ENCODE measurements at regions not wholly inside any gene's neighbourhood (a gene's known extent, or its start where the extent isn't known, plus 50 kb on each side); places are given as distances from the start of the nearest gene placed in this dataset.

- 84% methylated on average over 4 of the region's 4 CpGs for WGBS
- no peak for TF ChIP-seq MAX (IDR thresholded peaks at IDR 0.05)
- TF ChIP-seq RAD21 (IDR thresholded peaks at IDR 0.05) = no peak
- TF ChIP-seq JUND (IDR thresholded peaks at IDR 0.05) = no peak
- TF ChIP-seq REST (IDR thresholded peaks at IDR 0.05) = peak; percentile 55
- H3K4me1 ChIP-seq (ENCODE audit: control insufficient read depth in 4 of 4, insufficient read depth in 4 of 4, low read length in 3 of 4) = peaks cover 0 to 6% (median 3%) of the 10 kb centered on the region in 4 donors
- H3K36me3 ChIP-seq (ENCODE audit: control insufficient read depth in 4 of 4, insufficient read depth in 3 of 4, low read depth in 1 of 4, low read length in 3 of 4) = no peaks in the 10 kb centered on the region
- H3K9me3 ChIP-seq (ENCODE audit: control insufficient read depth in 4 of 4, low read length in 3 of 4) = no peaks in the 10 kb centered on the region
- no peak overlapping the region for H3K27ac ChIP-seq (ENCODE audit: low read depth in 1 of 2, low read length in 2 of 2)
- no peak overlapping the region for H3K9ac ChIP-seq (ENCODE audit: low read depth in 1 of 2, low read length in 2 of 2)
- H3K27me3 ChIP-seq (ENCODE audit: control insufficient read depth in 4 of 4, insufficient read depth in 4 of 4, low read length in 3 of 4) = no peaks in the 10 kb centered on the region
- no peak for DNase-seq (ENCODE audit: low spot score)
- no peak overlapping the region for H3K4me3 ChIP-seq (ENCODE audit: low read depth in 1 of 3, low read length in 3 of 3)
These were observed 79.6 kb downstream of the PSMG1 start for GRCh38 chr21:39103689-39104088.

GRCh38 chr21:39099859-39100258, 83.4 kb downstream of the PSMG1 start:
- 97% methylated on average over 4 of the region's 4 CpGs for WGBS
- H3K36me3 ChIP-seq (ENCODE audit: control insufficient read depth in 4 of 4, insufficient read depth in 3 of 4, low read depth in 1 of 4, low read length in 3 of 4) = no peaks in the 10 kb centered on the region
- H3K27me3 ChIP-seq (ENCODE audit: control insufficient read depth in 4 of 4, insufficient read depth in 4 of 4, low read length in 3 of 4) = no peaks in the 10 kb centered on the region
- TF ChIP-seq CTCF (IDR thresholded peaks at IDR 0.05; ENCODE audit: low read depth, low read length, missing input control) (no peak), MAX (IDR thresholded peaks at IDR 0.05) (no peak), RAD21 (IDR thresholded peaks at IDR 0.05) (no peak), EGR1 (IDR thresholded peaks at IDR 0.05; ENCODE audit: low read depth in 2 of 2) (no peak), SP1 (IDR thresholded peaks at IDR 0.05) (no peak), ZBTB33 (IDR thresholded peaks at IDR 0.05) (no peak), TAF1 (conservative IDR thresholded peaks at IDR 0.05) (no peak), GABPA (IDR thresholded peaks at IDR 0.05 in 1 of 2, conservative IDR thresholded peaks at IDR 0.05 in 1 of 2) (no peak), FOXA1 (IDR thresholded peaks at IDR 0.05) (no peak), REST (IDR thresholded peaks at IDR 0.05) (no peak), YY1 (IDR thresholded peaks at IDR 0.05) (no peak), NR2F2 (IDR thresholded peaks at IDR 0.05) (no peak), HNF4G (IDR thresholded peaks at IDR 0.05) (no peak), FOXA2 (IDR thresholded peaks at IDR 0.05) (no peak), ATF3 (IDR thresholded peaks at IDR 0.05) (no peak), JUND (IDR thresholded peaks at IDR 0.05) (no peak), HNF4A (conservative IDR thresholded peaks at IDR 0.05) (no peak), RXRA (IDR thresholded peaks at IDR 0.05) (no peak)
- no peak overlapping the region for H3K9ac ChIP-seq (ENCODE audit: low read depth in 1 of 2, low read length in 2 of 2)
- H3K4me3 ChIP-seq (ENCODE audit: low read depth in 1 of 3, low read length in 3 of 3) = no peak overlapping the region
- H3K9me3 ChIP-seq (ENCODE audit: control insufficient read depth in 4 of 4, low read length in 3 of 4) = no peaks in the 10 kb centered on the region
- DNase-seq (ENCODE audit: low spot score) = no peak
- no peak overlapping the region for H3K27ac ChIP-seq (ENCODE audit: low read depth in 1 of 2, low read length in 2 of 2)
- H3K4me1 ChIP-seq (ENCODE audit: control insufficient read depth in 4 of 4, insufficient read depth in 4 of 4, low read length in 3 of 4) = peaks cover 4 to 22% (median 13%) of the 10 kb centered on the region in 4 donors
